HG03520 (cell line): ENCODE measurements at regions not wholly inside any gene's neighbourhood (a gene's known extent, or its start where the extent isn't known, plus 50 kb on each side); places are given as distances from the start of the nearest gene placed in this dataset.

Experiments used
- ATAC-seq: cut with Tn5 transposase; IDR thresholded peaks from one replicate; pipeline ENCODE4 v1.9.1; 2021; ENCODE audit warnings: mild to moderate bottlenecking, moderate library complexity; ENCODE audit not compliant: unreplicated experiment

GRCh38 chr1:208576425-208576824, 332.2 kb upstream of the PLXNA2 start:
- ATAC-seq, result no peak

- no peak for ATAC-seq
These were observed 333.3 kb upstream of the PLXNA2 start for GRCh38 chr1:208577381-208577905.

GRCh38 chr1:208581209-208581608, 337.0 kb upstream of the PLXNA2 start:
- no peak for ATAC-seq

- ATAC-seq, result no peak
These were observed 337.5 kb upstream of the PLXNA2 start for GRCh38 chr1:208581667-208582066.

- ATAC-seq, result no peak
These were observed 340.1 kb upstream of the PLXNA2 start for GRCh38 chr1:208584167-208584755.

- ATAC-seq, result peak; percentile 81
These were observed 342.9 kb upstream of the PLXNA2 start for GRCh38 chr1:208587110-208587509.

GRCh38 chr1:208593306-208594006, 349.3 kb upstream of the PLXNA2 start:
- no peak for ATAC-seq

- ATAC-seq, result no peak
These were observed 351.1 kb upstream of the PLXNA2 start for GRCh38 chr1:208595236-208595635.

- no peak for ATAC-seq
These were observed 351.6 kb upstream of the PLXNA2 start for GRCh38 chr1:208595745-208596144.

GRCh38 chr1:208597571-208597970, 353.4 kb upstream of the PLXNA2 start:
- ATAC-seq, result no peak

GRCh38 chr1:208598021-208598420, 353.8 kb upstream of the PLXNA2 start:
- ATAC-seq, result no peak

- ATAC-seq, result no peak
These were observed 354.9 kb upstream of the PLXNA2 start for GRCh38 chr1:208599063-208599462.

GRCh38 chr1:208600456-208601190, 356.4 kb upstream of the PLXNA2 start:
- no peak for ATAC-seq

- ATAC-seq, result no peak
These were observed 357.4 kb upstream of the PLXNA2 start for GRCh38 chr1:208601561-208601960.

- no peak for ATAC-seq
These were observed 359.5 kb upstream of the PLXNA2 start for GRCh38 chr1:208603721-208604120.

- ATAC-seq, result peak; percentile 97
These were observed 360.1 kb upstream of the PLXNA2 start for GRCh38 chr1:208604295-208604694.

GRCh38 chr1:208606959-208607358, 362.8 kb upstream of the PLXNA2 start:
- no peak for ATAC-seq

- ATAC-seq, result no peak
These were observed 363.4 kb upstream of the PLXNA2 start for GRCh38 chr1:208607616-208608015.

- ATAC-seq, result no peak
These were observed 370.4 kb upstream of the PLXNA2 start for GRCh38 chr1:208614610-208615009.

GRCh38 chr1:208615371-208615770, 371.2 kb upstream of the PLXNA2 start:
- no peak for ATAC-seq

GRCh38 chr1:208616776-208617175, 372.6 kb upstream of the PLXNA2 start:
- no peak for ATAC-seq
